ENCODE measurements at regions not wholly inside any gene's neighbourhood (a gene's known extent, or its start where the extent isn't known, plus 50 kb on each side); places are given as distances from the start of the nearest gene placed in this dataset.

GRCh38 chr6:67875877-67876383 is 759.2 kb upstream of the ADGRB3 start:
- no peak for DNase-seq (ENCODE audit: low spot score)
- no peak for TF ChIP-seq CTCF (IDR thresholded peaks at IDR 0.05)
- ATAC-seq (ENCODE audit: low FRiP score) = no peak

- ATAC-seq (ENCODE audit: low FRiP score) (no peak), DNase-seq (ENCODE audit: low spot score) (no peak)
- TF ChIP-seq CTCF (IDR thresholded peaks at IDR 0.05) = no peak
Observed at GRCh38 chr6:67870321-67870720, 764.8 kb upstream of the ADGRB3 start.

- DNase-seq (ENCODE audit: low spot score) (no peak), ATAC-seq (ENCODE audit: low FRiP score) (no peak)
- TF ChIP-seq CTCF (IDR thresholded peaks at IDR 0.05) = no peak
Observed at GRCh38 chr6:67863346-67863745, 771.7 kb upstream of the ADGRB3 start.

- TF ChIP-seq CTCF (IDR thresholded peaks at IDR 0.05) = no peak
Observed at GRCh38 chr6:67854098-67854497, 781.0 kb upstream of the ADGRB3 start.

GRCh38 chr6:67839818-67840217 is 795.3 kb upstream of the ADGRB3 start:
- TF ChIP-seq CTCF (IDR thresholded peaks at IDR 0.05) = no peak
- ATAC-seq (ENCODE audit: low FRiP score) = no peak

More at GRCh38 chr6:67854098-67854497, 781.0 kb upstream of the ADGRB3 start:
- DNase-seq (ENCODE audit: low spot score) = no peak
- no peak for ATAC-seq (ENCODE audit: low FRiP score)

GRCh38 chr6:67825201-67825895 is 809.7 kb upstream of the ADGRB3 start:
- no peak for ATAC-seq (ENCODE audit: low FRiP score)

More at GRCh38 chr6:67839818-67840217, 795.3 kb upstream of the ADGRB3 start:
- no peak for DNase-seq (ENCODE audit: low spot score)

More at GRCh38 chr6:67825201-67825895, 809.7 kb upstream of the ADGRB3 start:
- TF ChIP-seq CTCF (IDR thresholded peaks at IDR 0.05) = no peak
- DNase-seq (ENCODE audit: low spot score) = no peak
